ENCODE measurements at regions not wholly inside any gene's neighbourhood (a gene's known extent, or its start where the extent isn't known, plus 50 kb on each side); places are given as distances from the start of the nearest gene placed in this dataset.

DNA sequence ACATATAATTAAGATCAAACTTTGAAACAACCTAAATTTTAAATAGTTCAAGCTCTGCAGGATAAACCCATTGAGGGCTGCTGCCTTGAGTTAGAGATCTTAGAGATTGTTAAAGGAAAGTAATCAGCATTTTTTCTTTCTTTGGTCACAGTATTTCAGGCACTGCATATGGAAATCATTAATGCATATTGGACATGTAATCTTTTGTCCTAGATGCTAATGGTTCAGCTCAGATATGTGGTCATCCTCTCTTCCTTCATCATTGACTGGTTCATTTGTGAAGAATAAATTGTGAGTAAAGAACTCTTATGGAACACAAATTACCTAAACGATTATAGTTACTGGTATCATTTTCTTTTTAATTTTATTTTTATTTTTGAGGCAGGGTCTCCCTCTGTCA lies 82.0 kb upstream of the PRLR start:
- no peak for DNase-seq

DNA sequence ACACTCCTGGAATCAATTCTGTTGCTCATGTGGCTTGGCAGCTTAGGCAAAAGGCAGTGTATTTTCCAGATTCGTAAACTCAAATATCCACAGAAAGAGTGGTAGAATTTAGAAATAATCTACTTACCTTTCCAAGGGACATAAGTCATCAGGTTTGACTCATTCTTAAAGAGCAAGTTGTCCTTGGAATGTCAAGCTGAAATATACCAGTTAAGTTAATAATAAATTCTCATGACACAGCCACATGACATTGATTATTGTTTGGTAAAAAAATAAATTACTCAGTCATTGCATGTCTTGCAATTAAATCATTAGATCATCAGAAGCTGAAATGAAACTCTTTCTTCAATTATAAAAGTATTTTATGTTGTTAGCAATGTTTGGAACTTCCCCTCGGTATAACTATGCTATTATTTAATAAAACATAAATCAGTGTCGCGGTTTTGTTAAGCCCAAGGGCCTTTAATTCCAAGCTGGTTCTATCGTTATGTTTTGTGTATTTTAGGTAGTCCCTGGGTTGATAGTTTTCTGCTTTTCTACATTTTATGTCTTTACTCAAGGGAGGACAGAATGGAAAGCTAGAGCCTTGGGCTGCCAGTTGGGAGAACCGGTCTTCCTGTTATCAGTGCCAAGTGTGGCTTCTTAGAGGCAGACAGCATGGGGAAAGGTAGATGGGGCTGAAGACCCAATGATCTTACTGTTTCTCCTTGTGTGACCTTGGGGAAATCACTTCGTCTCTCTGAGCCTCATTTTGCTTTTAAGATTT lies 79.3 kb upstream of the PRLR start:
- DNase-seq, result no peak

DNA sequence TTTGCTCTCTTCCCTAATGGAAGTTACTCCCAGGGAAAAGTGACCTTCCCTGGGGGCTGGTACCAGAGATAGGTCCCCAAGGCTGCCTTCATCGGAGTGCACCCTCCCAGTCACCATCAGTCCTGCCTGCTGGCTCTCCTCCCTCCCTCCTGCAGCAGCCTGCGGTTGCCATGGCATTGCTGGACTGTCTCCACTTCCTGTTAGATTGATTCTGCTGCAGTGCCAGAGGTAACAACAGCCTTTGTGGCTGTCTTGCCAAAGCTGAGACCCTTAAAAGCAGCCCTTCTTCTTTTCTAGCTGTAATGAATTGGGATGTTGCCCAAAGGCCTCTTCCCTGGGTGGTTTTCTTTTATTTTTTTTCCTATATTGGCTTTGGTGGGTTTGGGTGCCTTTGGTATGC lies 78.1 kb upstream of the PRLR start:
- DNase-seq, result no peak

DNA sequence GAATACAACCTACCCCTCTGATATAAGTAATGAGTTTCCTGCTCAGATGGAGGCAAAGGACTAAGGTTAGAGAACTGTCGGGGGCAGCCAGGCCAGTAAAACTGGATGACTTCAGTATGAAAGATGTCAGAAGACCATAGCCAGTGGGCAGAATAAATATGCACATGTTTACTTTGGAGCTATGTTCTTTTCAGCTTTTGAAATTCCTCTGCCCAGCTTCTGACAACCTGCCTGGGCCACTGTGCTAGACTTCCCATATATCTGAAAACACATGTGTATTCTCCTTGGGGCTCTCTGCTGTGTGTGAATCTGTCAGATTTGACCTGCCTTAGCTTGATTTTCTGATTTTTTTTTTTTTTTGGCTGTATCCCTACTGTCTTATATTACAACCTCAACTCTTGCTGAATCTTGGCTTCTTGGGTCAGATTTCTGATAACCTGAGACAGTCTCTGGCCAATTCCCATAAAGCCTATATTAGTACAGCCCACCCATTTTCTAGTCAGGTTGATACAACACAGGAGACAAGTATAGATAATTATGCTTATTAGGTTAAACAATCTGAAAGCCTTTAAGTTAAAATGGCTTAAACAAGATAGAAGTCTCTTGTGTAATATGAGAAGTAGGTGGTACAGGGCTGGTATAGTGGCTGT lies 76.6 kb upstream of the PRLR start:
- DNase-seq, result no peak

GRCh38 chr5:35305336-35306020 lies 75.2 kb upstream of the PRLR start:
- DNase-seq, result no peak

GRCh38 chr5:35304291-35304690 lies 74.0 kb upstream of the PRLR start:
- no peak for DNase-seq

- DNase-seq, result no peak
These were observed 72.9 kb upstream of the PRLR start for GRCh38 chr5:35303152-35303551.

DNA sequence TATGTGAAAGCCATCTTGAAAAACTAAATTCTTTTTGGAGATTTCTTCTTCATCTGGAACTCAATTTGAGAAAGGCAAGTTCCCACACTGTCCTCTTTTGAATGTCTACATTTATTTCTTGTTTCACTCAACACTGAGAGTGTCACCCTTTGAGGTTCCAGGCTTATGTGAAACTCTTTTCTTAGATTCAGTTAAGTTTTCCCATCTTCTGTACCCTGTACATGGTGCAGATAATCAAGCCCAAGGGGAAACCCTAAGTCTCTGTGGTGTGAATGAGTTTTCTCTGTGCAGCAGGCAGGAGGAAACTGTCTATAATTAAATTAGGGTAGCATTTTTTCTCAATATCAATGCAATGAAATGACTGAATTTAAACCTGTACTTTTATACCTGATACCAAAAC lies 72.3 kb upstream of the PRLR start:
- DNase-seq, result no peak

GRCh38 chr5:35297755-35298154 lies 67.5 kb upstream of the PRLR start:
- DNase-seq, result no peak

DNA sequence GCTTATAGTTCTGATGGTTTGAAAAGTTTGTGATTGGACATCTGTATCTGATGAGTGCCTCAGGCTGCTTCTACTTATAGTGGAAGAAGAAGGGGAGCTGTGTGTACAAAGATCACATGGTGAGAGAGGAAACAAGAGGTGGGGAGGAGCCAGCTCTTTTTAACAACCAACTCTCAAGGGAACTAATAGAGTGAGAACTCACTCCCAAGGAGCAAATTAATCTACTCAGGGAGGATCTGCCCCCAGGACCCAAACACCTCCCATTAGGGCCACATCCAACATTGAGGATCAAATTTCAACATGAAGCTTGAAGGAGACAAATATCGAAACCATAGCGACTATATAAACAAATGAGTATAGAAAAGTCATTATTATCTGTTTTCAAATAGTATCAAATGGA lies 64.7 kb upstream of the PRLR start:
- DNase-seq, result no peak

DNA sequence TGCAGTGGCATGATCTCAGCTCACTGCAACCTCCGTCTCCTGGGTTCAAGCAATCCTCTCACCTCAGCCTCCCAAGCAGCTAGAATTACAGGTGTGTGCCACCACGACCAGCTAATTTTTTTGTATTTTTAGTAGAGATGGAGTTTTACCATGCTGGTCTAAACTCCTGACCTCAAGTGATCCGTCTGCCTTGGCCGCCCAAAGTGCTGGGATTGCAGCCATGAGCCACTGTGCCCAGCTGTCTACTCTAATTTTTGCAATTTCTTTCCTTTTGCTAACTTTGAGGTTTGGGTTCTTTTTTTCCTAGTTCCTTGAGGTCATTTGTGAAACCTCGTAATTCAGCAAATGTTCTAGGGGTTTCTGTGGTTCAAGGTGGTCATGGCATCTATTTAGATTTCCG lies 63.7 kb upstream of the PRLR start:
- no peak for DNase-seq

DNA sequence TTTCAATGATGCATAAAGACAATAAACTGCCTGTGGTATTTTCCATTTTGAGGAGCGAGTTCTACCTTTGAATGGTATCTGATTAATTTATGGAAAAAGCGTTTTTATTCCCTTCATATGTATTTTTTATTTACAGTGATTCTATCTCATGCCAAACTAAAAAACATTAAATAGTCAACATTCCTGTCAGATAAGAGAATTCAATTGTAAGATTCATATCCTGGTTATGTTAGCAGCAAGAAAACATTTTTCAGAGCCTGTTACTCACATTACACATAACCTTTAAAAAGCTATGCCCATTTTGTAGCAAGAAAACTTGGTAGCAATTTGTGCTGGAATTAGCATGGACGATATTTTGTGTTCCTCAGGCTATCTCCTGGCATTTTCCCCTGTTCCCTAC lies 55.1 kb upstream of the PRLR start:
- no peak for DNase-seq

GRCh38 chr5:35285011-35285410 lies 54.7 kb upstream of the PRLR start:
- no peak for DNase-seq

DNA sequence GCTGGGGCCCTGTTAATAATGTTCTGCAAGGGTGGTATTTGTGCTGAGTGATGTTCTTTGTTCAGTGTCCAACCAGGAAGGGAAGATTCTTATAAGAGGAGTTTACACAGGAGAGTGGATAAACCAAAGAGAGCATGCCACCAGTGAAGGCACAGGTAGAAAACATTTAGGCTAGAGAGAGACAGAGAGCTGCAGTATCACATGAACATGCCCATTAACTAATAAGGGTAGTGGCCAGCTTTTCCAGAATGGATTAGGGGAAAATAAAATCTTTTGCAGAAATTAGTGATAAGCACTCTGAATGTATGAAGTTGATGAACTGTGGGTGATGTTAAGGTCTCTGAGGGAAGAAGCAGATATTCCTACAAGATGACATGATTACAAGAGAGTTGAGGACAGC lies 54.1 kb upstream of the PRLR start:
- no peak for DNase-seq

GRCh38 chr5:35282810-35283209 lies 52.5 kb upstream of the PRLR start:
- DNase-seq, result no peak

- no peak for DNase-seq
These were observed 51.3 kb upstream of the PRLR start for GRCh38 chr5:35281613-35282012.
